Stimulated activated CD8-positive, alpha-beta memory T cell treated with anti-CD3 and anti-CD28 coated beads, Interleukin-2, amount 100 ng/mL, for 48 hours (primary cell): ENCODE measurements at regions not wholly inside any gene's neighbourhood (a gene's known extent, or its start where the extent isn't known, plus 50 kb on each side); places are given as distances from the start of the nearest gene placed in this dataset.

ENCODE experiments used
- DNase-seq, 2 donors: peaks; one replicate each; pipeline ENCODE4 v3.0.0-alpha.2; 2020; ENCODE audit warnings: low read depth in 2 of 2

DNA sequence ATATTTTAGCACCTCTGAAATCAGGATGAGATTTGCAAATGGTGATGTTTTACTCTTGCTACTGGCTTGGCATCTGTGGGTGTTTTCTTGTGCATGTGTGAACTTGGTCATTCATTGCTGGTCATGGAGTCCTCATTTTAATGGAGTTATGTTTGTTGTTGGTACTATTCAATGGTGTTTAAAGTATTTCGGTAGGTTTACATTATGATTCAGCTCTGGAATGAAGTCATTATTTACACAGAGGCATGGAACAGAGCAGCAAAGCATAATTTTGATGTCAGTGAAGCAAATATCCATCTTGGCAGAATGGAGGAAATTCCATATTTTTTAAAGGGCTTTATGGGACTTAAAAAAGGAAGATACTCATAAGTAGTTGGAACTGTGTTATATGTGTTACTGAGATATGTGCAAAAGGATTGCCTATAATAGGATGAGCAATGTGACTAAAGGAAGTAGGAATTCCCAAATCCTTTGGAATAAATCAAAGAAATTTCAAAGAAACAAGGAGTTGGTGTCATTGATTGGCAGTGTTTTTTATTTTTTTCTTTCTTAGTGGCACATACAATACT is 147.4 kb downstream of the ACTBL2 start:
- no peak for DNase-seq

DNA sequence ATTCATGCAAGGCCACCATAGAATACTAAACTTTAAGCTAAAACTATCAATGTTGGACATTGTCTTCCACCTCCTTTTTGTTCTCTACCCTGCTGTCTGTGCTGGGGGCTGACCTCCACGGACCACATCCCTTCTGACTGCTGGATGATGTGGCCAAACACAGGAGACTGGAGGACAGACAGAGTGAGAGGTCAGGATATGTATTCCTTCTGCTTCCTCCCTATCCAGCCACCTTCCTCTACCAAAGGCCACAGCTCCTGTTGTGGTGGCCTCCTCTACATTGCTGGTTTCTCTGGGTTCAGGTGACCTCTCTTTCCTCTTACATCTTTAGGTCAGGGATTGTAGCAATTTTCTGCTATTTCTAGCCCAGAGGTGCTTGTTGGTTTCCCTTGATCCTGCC is 148.1 kb downstream of the ACTBL2 start:
- no peak for DNase-seq

DNA sequence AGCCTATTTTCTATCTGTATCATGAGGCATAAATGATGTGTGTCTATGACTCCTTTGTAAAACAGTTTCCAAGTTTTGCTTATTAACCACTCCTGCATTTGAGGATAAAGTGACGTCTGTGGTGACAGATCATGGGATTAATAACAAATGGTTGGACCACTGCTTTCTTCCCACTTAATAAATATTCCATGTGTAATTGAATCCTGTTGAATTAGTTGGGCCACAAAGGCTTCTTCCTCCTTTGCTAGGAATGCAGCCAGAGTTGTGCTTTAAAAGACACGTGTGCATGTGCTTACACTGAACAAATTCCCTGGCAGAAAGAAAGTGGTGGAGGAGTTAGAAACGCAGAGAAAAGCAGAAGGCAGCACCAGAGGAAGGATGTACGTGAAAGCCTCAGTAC is 150.2 kb downstream of the ACTBL2 start:
- no peak for DNase-seq

DNA sequence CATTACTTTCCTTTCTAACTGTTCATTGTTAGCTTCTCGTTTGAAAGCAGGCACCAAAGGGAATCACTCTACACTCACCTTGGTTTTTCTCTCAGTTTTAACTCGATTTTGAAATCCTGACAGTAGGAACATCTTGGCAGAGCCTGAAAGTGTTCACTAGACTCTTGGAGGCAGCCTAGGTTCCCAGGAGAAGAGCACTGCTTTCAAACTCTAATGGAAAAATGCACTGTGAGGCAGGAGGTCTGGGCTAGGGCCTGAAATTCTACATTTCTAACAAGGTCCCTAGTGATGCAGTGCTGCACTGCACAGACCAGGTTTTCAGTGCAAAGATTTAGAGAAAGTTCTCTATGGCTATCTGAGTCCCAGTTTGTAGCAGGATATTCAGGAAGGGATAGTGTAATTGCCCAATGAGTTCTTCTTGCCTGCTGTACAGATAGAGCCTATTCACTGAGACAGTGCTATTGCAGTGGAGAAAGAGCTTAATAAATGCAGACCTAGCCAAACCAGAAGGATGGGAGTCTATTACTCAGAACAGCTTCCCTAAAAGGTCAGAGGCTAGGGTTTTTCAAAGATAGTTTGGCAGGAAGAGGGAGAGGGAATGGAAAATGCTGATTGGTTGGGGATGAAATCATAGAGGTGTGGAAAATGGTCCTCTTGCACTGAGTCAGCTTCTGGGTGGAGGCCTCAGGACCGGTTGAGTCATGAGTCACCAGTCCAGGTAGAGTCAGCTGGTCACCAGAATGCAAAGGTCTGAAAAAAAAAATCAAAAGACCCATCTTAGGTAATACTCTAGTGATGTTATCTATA is 153.9 kb downstream of the GPBP1 start:
- no peak for DNase-seq

DNA sequence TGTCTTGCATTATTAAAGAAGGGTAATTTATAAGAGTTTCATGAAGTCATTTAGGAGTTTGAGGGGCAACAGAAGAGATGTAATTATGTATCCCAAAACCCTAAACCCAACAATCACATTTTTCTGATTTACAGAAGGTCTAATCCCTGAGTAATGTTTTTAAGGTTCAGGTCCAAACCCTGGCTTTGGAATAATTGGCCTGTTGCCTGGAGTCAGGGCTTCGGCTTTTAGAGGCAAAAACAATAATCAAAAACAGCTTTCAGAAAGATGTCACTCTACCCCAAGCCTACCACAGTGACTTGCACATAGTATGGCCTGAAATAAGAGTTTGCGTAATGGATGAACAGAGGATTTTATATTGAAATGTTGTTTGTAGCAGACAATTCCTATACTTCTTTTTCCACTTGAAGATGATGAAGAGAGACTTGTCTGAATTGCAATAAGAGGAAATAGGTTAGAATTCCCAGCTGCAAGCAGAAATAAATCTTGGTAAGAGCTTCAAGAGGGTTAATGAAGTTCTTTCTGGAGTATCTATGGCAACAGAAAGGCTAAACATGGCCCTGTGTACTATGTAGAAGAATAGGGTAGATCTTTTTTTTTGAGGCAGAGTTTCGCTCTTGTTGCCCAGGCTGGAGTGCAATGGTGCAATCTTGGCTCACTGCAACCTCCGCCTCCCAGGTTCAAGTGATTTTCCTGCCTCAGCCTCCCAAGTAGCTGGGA is 152.0 kb downstream of the GPBP1 start:
- DNase-seq, result no peak

DNA sequence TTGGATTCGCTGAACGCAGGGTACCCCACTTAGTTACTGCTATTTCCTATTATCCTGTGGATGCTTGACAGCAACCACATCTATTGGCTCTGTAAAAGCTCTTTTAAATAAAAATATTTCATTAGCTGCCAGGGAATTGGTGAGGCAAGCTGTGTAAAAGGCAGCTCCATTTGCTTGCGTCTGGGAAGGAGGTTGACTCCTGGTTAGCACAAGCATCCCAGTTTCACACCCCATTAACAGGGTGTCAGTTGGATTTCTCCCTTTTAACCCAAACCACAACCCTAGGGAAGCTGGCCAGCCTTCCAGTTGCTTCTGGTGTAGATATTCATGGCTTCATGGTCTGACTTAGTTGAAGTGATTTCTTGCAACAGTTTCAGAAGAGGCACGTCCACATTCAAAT is 151.0 kb downstream of the GPBP1 start:
- DNase-seq, result no peak

DNA sequence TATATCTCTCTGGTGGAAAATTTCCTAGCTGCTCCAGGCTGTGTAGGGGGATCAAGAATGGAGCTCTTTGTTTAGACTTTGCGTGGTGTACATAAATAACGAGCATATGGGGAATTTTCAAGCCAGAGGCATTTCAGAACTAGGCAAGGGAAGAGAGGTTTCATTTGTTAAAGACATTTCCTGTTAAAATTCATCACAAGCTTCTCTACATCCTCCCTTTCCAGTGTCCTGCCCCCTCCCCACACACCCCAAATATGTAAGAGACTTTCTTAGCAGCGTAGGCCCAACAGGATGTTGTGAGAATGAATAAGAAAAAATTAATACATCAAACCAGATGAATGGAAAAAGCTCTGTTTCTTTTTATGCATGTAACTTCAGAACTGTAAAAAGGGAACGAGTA is 150.3 kb downstream of the GPBP1 start:
- DNase-seq, result no peak

DNA sequence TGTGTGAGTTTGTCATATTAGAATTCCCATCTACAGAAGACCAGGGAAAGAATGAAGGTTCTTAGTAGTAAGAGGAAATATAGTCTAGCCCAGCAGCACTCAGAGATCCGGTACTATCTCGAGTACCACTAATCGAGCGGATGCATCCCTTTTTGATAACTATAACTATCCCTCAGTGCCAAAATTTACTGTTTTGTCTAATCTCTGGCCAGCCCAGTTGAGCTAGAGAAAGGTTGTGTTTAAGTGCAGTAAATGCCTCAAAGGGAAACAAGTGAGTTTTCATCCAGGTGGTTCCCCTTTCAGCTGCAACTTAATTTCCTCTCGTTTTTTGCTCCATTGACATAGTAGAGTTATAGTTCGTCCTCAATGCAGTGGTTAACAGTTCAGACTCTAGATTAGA is 146.7 kb downstream of the GPBP1 start:
- no peak for DNase-seq

DNA sequence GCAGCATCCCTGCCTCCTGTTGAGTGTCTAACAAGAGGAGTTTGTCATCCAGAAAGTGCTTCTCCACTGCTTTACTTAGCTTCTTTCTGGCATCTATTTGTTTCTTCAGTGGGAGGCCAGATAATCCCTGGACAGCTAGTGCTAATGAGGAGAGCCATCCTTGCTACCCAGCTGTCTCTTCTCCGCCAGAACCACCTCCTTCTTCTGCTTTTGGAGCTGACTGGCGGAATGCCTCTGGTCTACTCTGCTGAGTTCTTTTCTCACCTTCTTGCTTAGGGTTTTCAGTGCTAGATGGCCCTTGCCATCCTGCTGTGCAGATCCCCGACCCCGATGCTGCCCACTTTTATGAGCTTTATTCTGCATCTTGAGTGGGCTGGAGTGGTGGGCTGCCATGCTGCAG is 145.8 kb downstream of the GPBP1 start:
- no peak for DNase-seq

DNA sequence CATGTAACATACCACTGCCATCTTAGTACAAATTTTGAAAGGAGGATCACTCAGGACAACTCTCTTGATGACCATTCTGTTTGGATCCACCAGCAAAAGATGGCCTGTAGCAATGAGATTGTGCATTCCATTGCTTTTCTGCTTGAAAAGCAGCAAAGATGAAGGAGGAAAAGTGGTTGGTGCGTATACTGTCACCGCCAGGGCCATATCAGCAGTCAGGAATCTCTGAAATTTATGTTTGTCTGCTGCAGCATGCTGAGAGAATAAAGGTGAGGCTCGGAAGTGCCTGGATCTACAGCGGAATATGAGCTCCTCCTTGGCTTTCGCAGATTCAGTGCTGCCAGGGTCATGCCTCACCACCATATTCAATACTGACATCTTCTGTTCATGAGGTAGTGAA is 144.4 kb downstream of the GPBP1 start:
- DNase-seq, result no peak

DNA sequence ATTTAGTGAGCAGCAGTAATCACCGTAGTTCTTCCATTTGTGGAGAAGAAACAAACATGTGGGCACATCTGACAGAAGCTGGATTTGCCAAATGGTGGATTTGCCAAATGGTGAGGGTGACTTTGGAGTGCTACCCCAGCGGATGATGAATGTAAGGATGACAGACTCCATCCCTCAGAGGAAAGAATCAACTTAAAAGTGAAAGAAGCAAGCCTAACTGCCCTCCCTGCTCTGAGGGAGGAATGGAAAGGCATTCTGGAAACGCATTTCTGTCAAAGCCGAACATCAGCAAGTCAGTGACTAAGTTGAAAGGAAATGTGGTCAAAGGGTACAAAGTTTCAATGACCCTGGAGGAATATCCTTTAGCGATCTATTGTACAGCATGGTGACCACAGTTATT is 143.5 kb downstream of the GPBP1 start:
- DNase-seq, result no peak

DNA sequence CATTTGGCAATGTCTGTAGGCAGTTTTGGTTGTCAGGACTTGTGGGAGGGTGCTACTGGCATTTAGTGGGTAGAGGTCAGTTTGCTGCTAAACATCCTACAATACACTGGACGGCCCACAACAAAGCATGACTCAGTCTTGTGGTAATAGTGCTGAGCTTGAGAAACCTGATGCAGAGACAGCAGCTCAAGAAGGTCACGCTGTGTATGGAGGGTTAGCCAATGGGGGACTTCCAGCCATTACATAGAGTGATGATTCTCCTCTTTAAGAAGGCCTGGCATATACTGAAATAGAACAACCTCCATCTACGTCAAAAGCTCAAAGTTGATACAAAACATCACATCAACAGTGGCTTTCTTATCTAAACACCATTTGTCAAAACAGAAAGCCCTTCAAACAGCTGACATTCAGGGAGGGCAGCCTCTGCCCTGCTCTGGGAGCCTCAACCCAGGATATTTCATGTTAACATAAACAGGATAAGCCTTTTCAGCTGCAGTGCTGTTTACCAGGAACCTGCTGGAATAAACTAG is 143.0 kb downstream of the GPBP1 start:
- DNase-seq, result no peak

DNA sequence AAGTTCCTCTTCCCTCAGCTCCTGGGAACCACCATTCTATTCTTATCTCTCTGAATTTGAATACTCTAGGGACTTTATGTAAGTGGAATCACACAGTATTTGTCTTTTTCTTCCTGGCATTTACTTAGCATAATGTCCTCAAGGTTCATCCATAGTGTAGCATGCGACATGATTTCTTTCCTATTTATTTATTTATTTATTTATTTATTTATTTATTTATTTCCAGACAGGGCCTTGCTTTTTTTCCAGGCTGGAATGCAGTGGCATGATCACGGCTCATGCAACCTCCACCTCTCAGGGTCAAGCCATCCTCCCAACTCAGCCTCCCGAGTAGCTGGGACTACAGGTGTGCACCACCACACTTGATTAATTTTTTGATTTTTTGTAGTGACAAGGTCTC is 142.1 kb downstream of the GPBP1 start:
- no peak for DNase-seq
